ENCODE measurements at regions not wholly inside any gene's neighbourhood (a gene's known extent, or its start where the extent isn't known, plus 50 kb on each side); places are given as distances from the start of the nearest gene placed in this dataset.

GRCh38 chr13:99843872-99844271, 127.7 kb downstream of the ZIC5 start:
- Mint-ChIP-seq H3K4me3 (ENCODE audit: low read depth) (no peak overlapping the region), H3K27me3 (peaks cover 9% of the 10 kb centered on the region), H3K9me3 (ENCODE audit: low read depth) (no peaks in the 10 kb centered on the region), H3K4me1 (ENCODE audit: low read depth) (no peaks in the 10 kb centered on the region), H3K36me3 (ENCODE audit: insufficient read depth) (no peaks in the 10 kb centered on the region), H3K27ac (no peak overlapping the region)
- DNase-seq (ENCODE audit: low spot score, unreplicated experiment), result no peak
- TF ChIP-seq CTCF (IDR thresholded peaks at IDR 0.05; ENCODE audit: unreplicated experiment), result no peak

- DNase-seq (ENCODE audit: low spot score, unreplicated experiment), result no peak
- H3K4me1 Mint-ChIP-seq (ENCODE audit: low read depth), result no peaks in the 10 kb centered on the region
- H3K27me3 Mint-ChIP-seq, result peaks cover 4% of the 10 kb centered on the region
- H3K4me3 Mint-ChIP-seq (ENCODE audit: low read depth), result no peak overlapping the region
- no peaks in the 10 kb centered on the region for H3K36me3 Mint-ChIP-seq (ENCODE audit: insufficient read depth)
- H3K9me3 Mint-ChIP-seq (ENCODE audit: low read depth), result no peaks in the 10 kb centered on the region
- no peak for TF ChIP-seq CTCF (IDR thresholded peaks at IDR 0.05; ENCODE audit: unreplicated experiment)
- no peak overlapping the region for H3K27ac Mint-ChIP-seq
Measured at GRCh38 chr13:99842405-99842804, 129.2 kb downstream of the ZIC5 start.

DNA sequence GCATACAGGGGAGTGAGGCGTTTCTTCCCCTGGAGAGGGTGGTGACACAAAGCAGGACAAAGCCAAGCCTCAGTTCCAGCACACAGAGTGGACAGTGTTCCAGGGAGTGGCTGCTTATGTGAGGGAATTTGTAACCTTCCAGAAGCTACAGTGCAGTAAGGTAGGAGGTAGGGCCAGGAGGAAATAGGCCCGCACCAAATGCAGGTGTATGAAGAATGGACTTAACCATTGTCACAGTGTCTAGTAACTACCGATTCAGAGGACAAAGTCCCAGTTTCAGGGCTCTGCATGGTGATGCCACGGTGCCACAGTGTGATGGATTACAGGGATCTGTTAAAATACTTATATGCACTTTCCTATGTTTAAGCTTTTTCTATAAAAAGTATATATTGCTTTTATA, 135.3 kb downstream of the ZIC5 start:
- no peak for DNase-seq (ENCODE audit: low spot score, unreplicated experiment)
- H3K27me3 Mint-ChIP-seq, result peaks cover 6% of the 10 kb centered on the region
- no peaks in the 10 kb centered on the region for H3K9me3 Mint-ChIP-seq (ENCODE audit: low read depth)
- H3K27ac Mint-ChIP-seq, result no peak overlapping the region
- TF ChIP-seq CTCF (IDR thresholded peaks at IDR 0.05; ENCODE audit: unreplicated experiment), result no peak
- no peaks in the 10 kb centered on the region for H3K36me3 Mint-ChIP-seq (ENCODE audit: insufficient read depth)
- no peaks in the 10 kb centered on the region for H3K4me1 Mint-ChIP-seq (ENCODE audit: low read depth)
- H3K4me3 Mint-ChIP-seq (ENCODE audit: low read depth), result no peak overlapping the region

DNA sequence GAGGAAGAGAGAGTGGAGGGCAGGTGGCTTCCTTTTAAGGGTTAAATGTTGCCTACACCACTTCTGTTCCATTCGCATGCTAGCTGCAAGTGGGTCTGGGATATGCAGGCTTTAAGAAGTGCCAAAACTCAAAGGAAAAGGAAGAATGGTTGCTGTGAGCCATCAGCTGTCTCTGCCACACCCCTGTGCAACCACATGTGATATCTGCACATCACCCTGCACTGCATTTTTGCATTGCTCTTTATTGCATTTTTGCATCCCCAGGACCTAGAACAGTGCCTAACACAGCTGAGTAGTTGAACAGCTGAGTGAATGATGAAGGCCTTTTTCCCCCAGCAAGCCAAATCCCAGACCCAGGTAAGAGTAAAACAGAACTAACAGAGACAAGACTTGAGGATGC, 136.1 kb downstream of the ZIC5 start:
- Mint-ChIP-seq H3K27ac (no peak overlapping the region), H3K27me3 (peaks cover 6% of the 10 kb centered on the region), H3K36me3 (ENCODE audit: insufficient read depth) (no peaks in the 10 kb centered on the region), H3K4me3 (ENCODE audit: low read depth) (no peak overlapping the region), H3K4me1 (ENCODE audit: low read depth) (no peaks in the 10 kb centered on the region), H3K9me3 (ENCODE audit: low read depth) (no peaks in the 10 kb centered on the region)
- DNase-seq (ENCODE audit: low spot score, unreplicated experiment), result no peak
- TF ChIP-seq CTCF (IDR thresholded peaks at IDR 0.05; ENCODE audit: unreplicated experiment), result no peak

DNA sequence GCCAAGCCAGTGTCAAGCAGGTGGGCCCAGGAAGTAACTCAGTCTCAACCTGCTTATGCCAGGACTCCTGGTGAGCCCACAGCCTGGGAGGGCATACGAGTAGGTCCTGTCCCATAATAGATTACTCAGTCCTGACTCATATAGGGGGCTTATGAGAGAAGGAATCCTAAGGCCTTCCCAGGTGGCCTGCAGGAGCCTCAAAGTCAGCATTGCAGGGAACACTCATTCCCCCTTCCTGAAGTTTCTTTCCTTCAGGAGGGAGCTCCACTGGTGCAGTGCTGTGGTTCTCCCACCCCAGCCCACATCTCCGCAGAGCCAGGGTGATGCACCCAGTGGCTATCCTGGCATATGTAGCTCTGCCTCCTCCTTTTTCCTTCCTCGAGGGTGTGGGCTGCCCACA, 137.3 kb downstream of the ZIC5 start:
- Mint-ChIP-seq H3K36me3 (ENCODE audit: insufficient read depth) (no peaks in the 10 kb centered on the region), H3K27me3 (peaks cover 6% of the 10 kb centered on the region), H3K4me1 (ENCODE audit: low read depth) (peaks cover 7% of the 10 kb centered on the region), H3K4me3 (ENCODE audit: low read depth) (no peak overlapping the region), H3K9me3 (ENCODE audit: low read depth) (peaks cover 5% of the 10 kb centered on the region), H3K27ac (no peak overlapping the region)
- no peak for DNase-seq (ENCODE audit: low spot score, unreplicated experiment)
- no peak for TF ChIP-seq CTCF (IDR thresholded peaks at IDR 0.05; ENCODE audit: unreplicated experiment)
